ENCODE measurements at regions not wholly inside any gene's neighbourhood (a gene's known extent, or its start where the extent isn't known, plus 50 kb on each side); places are given as distances from the start of the nearest gene placed in this dataset.

DNA sequence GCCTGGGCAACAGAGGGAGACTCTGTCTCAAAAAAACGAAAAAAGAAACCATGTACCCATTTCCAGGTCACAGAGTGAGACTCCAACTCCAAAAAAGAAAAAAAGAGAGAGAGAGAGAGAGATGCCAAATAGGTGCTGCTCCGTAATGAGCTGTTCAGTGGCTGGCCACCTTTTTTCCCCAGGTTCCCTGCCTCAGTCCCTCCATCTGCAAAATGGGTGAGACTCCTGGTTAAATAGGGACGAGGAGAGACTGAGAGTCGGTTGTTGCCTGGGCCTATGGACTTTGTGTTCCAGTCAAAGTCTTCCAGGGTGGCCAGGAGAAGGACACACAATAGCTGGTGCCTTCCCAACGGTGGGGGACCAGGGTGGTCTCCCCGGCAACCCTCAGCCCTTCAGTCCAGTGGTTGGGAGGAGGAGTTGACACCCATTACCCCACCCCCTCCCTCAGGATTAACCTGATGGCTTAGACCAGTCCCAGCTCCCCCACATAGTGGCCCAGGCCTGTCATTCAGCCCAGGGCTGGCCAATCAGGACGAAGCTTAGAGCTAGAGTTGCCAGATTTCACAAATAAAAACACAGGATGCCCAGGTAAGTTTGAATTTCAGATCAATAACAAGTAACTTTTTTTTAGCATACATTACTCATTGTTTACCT is 258.2 kb downstream of the PARN start:
- 71 to 80% (median 72%) methylated on average over 7 of the region's 7 CpGs for WGBS, 3 donors
- H3K27ac ChIP-seq, result no peak overlapping the region
- DNase-seq, result no peak
- intact Hi-C loops (cut with DNase I), result no loop called here
- no peaks in the 10 kb centered on the region for H3K27me3 ChIP-seq (ENCODE audit: insufficient read depth in 3 of 3, low read length in 2 of 3)
- TF ChIP-seq, protein P1, sequence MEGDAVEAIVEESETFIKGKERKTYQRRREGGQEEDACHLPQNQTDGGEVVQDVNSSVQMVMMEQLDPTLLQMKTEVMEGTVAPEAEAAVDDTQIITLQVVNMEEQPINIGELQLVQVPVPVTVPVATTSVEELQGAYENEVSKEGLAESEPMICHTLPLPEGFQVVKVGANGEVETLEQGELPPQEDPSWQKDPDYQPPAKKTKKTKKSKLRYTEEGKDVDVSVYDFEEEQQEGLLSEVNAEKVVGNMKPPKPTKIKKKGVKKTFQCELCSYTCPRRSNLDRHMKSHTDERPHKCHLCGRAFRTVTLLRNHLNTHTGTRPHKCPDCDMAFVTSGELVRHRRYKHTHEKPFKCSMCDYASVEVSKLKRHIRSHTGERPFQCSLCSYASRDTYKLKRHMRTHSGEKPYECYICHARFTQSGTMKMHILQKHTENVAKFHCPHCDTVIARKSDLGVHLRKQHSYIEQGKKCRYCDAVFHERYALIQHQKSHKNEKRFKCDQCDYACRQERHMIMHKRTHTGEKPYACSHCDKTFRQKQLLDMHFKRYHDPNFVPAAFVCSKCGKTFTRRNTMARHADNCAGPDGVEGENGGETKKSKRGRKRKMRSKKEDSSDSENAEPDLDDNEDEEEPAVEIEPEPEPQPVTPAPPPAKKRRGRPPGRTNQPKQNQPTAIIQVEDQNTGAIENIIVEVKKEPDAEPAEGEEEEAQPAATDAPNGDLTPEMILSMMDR (IDR thresholded peaks at IDR 0.05), result no peak
- no peak overlapping the region for H3K4me3 ChIP-seq
- no peaks in the 10 kb centered on the region for H3K9me3 ChIP-seq
- peaks cover 3% of the 10 kb centered on the region for H3K4me1 ChIP-seq
- ATAC-seq, result no peak
- H3K36me3 ChIP-seq (ENCODE audit: insufficient read depth in 1 of 2, low read depth in 1 of 2), result no peaks in the 10 kb centered on the region

DNA sequence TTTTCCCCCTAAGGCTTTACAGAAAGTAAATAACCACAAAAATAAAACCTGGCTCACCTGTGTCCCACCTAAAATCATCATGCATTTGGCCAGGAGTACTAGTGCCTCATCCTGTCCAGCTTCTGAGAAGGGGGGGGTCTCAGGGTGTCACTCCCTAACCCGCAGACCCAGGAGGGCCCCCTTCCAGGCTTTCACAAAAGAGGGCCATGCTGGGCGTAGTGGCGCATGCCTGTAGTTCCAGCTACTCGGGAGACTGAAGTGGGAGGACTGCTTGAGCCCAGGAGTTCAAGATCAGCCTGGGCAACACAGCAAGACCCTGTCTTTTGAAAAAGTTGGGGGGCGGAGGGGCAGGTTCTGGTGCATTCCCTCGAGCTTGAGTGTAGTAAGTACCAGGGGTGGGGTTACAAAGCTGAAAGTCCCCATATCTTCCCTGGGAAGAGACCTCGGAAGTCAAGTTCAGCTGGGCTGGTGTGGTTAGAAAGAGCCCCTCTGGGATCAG is 259.3 kb downstream of the PARN start:
- Histone ChIP-seq H3K36me3 (ENCODE audit: insufficient read depth in 1 of 2, low read depth in 1 of 2) (no peaks in the 10 kb centered on the region), H3K4me1 (peaks cover 3% of the 10 kb centered on the region), H3K27ac (peak overlapping the region; percentile 76), H3K9me3 (no peaks in the 10 kb centered on the region), H3K4me3 (no peak overlapping the region), H3K27me3 (ENCODE audit: insufficient read depth in 3 of 3, low read length in 2 of 3) (no peaks in the 10 kb centered on the region)
- TF ChIP-seq, protein P1 (IDR thresholded peaks at IDR 0.05), result no peak
- intact Hi-C loops (cut with DNase I), result no loop called here
- DNase-seq (no peak), ATAC-seq (no peak)
- WGBS, 3 donors, result 62 to 83% (median 71%) methylated on average over 7 of the region's 7 CpGs

DNA sequence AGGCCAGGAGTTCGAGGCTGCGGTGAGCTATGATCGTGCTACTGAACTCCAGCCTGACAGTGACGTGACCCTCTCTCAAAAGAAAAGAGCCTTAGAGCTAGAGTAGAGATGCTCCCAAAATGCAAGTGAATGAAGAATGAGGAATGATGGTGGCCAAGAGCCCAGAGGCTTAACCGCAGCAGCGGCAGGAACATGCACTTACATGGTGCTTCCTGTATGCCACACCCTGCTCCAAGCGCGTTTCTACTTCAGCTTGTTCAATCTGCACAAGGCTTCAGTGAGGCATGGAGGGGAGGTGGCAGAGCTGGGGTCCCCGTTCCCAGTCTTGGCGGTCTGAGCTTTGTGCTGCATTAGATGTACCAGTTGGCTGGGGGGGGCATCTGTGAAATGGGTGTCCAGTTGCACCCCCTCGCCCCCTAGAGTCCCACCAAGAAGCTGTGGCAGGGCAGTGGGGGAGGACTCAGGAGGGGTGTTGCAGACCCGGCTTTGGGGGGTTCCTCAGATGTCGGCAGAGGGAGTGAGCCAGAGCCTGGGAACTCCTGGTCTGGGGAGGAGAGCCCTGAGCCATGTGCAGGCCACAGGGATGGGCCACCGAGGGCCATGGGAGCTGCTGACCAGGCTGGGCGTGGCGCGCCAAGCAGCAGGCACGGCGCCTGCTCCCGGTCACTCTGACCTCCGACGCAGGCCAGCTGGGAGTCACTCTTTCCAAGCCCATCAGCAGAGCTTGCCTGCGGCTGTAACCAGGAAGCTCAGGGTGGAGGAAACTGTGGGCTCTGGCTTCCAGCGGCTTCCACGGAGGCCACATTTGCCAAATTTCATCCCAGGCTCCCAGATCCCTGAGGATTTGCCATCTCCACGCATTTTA is 260.1 kb downstream of the PARN start:
- TF ChIP-seq, protein P1 (IDR thresholded peaks at IDR 0.05), result no peak
- Histone ChIP-seq H3K27ac (peak overlapping the region; percentile 76), H3K9me3 (no peaks in the 10 kb centered on the region), H3K4me3 (no peak overlapping the region), H3K27me3 (ENCODE audit: insufficient read depth in 3 of 3, low read length in 2 of 3) (no peaks in the 10 kb centered on the region), H3K36me3 (ENCODE audit: insufficient read depth in 1 of 2, low read depth in 1 of 2) (no peaks in the 10 kb centered on the region), H3K4me1 (peaks cover 3% of the 10 kb centered on the region)
- peak; percentile 84 to 94 (median 89) for ATAC-seq
- WGBS, 3 donors, result 43 to 51% (median 47%) methylated on average over 25 to 26 of the region's 26 CpGs
- DNase-seq, result peak; percentile 75 to 86
- intact Hi-C loops (cut with DNase I), result no loop called here

DNA sequence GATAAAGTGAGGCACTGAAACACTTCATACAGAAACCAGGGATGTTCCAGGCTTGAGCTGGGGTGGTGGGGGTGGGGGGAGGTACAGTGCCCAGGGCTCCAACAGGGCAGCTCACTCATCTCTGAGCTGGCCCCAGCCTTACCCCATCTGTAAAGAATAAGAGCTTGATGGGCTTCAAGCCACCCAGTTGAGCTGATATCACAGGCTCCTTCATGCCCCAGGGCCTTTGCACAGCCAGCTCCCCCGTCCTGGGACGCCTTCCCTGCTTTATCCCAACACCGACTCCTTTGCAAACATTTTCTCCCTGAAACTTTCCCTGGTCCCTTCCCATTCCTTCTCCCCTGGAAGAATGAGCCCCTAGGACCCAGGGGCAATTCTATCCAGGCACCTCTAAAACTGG is 261.7 kb downstream of the PARN start:
- peaks cover 6% of the 10 kb centered on the region for H3K4me1 ChIP-seq
- no peaks in the 10 kb centered on the region for H3K9me3 ChIP-seq
- intact Hi-C loops (cut with DNase I), result no loop called here
- no peak overlapping the region for H3K27ac ChIP-seq
- no peak for DNase-seq
- ATAC-seq, result no peak
- WGBS, 3 donors, result 92 to 96% (median 94%) methylated on average over 3 of the region's 3 CpGs
- no peaks in the 10 kb centered on the region for H3K36me3 ChIP-seq (ENCODE audit: insufficient read depth in 1 of 2, low read depth in 1 of 2)
- no peak overlapping the region for H3K4me3 ChIP-seq
- no peaks in the 10 kb centered on the region for H3K27me3 ChIP-seq (ENCODE audit: insufficient read depth in 3 of 3, low read length in 2 of 3)
- TF ChIP-seq, protein P1 (IDR thresholded peaks at IDR 0.05), result no peak
